ENCODE measurements at regions not wholly inside any gene's neighbourhood (a gene's known extent, or its start where the extent isn't known, plus 50 kb on each side); places are given as distances from the start of the nearest gene placed in this dataset.

- no peaks in the 10 kb centered on the region for H3F3A ChIP-seq (ENCODE audit: low read length, unreplicated experiment)
- H2AFZ ChIP-seq (ENCODE audit: low read length), result no peak overlapping the region
- TF ChIP-seq EZH2phosphoT487 (IDR thresholded peaks at IDR 0.05; ENCODE audit: borderline replicate concordance, low read length), result no peak
- no peak for TF ChIP-seq CTCF (conservative IDR thresholded peaks at IDR 0.05; ENCODE audit: low read depth, low read length)
- no peak for TF ChIP-seq EZH2 (IDR thresholded peaks at IDR 0.05; ENCODE audit: low read length, unreplicated experiment)
- no peaks in the 10 kb centered on the region for H3K4me1 ChIP-seq (ENCODE audit: insufficient read depth, low read length)
- H3K4me3 ChIP-seq (ENCODE audit: low read length), result no peak overlapping the region
- H3K9ac ChIP-seq (ENCODE audit: low read length), result no peak overlapping the region
- no peaks in the 10 kb centered on the region for H4K20me1 ChIP-seq (ENCODE audit: low read length)
- DNase-seq, result no peak
- H3K36me3 ChIP-seq (ENCODE audit: low read depth, low read length), result no peaks in the 10 kb centered on the region
- intact Hi-C loops (cut with micrococcal nuclease), result no loop called here
- no peak overlapping the region for H3K27ac ChIP-seq (ENCODE audit: low read length)
- H3K9me3 ChIP-seq (ENCODE audit: low read length), result no peaks in the 10 kb centered on the region
- no peak for ATAC-seq
- no peak overlapping the region for H3K4me2 ChIP-seq (ENCODE audit: low read length)
- POLR2A ChIA-PET (ENCODE audit: unreplicated experiment), result no interaction called here
- no TSS peak for BruUV-seq (replicated peaks)
- CTCF ChIA-PET, result no interaction called here
- no peaks in the 10 kb centered on the region for H3K9me2 ChIP-seq (replicated peaks; ENCODE audit: low read length)
- H3K27me3 ChIP-seq (ENCODE audit: low read length), result no peaks in the 10 kb centered on the region
- no peaks in the 10 kb centered on the region for H3K79me2 ChIP-seq (ENCODE audit: low read length)
Observed at GRCh38 chr18:64546451-64546850, 397.6 kb upstream of the LINC00305 start.

GRCh38 chr18:64539847-64540246 is 391.0 kb upstream of the LINC00305 start:
- H3K36me3 ChIP-seq (ENCODE audit: low read depth, low read length), result no peaks in the 10 kb centered on the region
- no peak for TF ChIP-seq EZH2 (IDR thresholded peaks at IDR 0.05; ENCODE audit: low read length, unreplicated experiment)
- no peak for TF ChIP-seq CTCF (conservative IDR thresholded peaks at IDR 0.05; ENCODE audit: low read depth, low read length)
- TF ChIP-seq EZH2phosphoT487 (IDR thresholded peaks at IDR 0.05; ENCODE audit: borderline replicate concordance, low read length), result no peak
- DNase-seq (peak; percentile 26), ATAC-seq (peak; percentile 65)
- ChIA-PET POLR2A (ENCODE audit: unreplicated experiment) (no interaction called here), CTCF (no interaction called here)
- H3K9me2 ChIP-seq (replicated peaks; ENCODE audit: low read length), result no peaks in the 10 kb centered on the region
- no peaks in the 10 kb centered on the region for H3F3A ChIP-seq (ENCODE audit: low read length, unreplicated experiment)
- no peak overlapping the region for H3K4me3 ChIP-seq (ENCODE audit: low read length)
- H3K27ac ChIP-seq (ENCODE audit: low read length), result peak overlapping the region; percentile 41; the same call in 1 of the 2 replicates
- H3K9me3 ChIP-seq (ENCODE audit: low read length), result no peaks in the 10 kb centered on the region
- no peaks in the 10 kb centered on the region; the same call in 1 of the 2 replicates for H3K4me1 ChIP-seq (ENCODE audit: insufficient read depth, low read length)
- no peaks in the 10 kb centered on the region for H3K27me3 ChIP-seq (ENCODE audit: low read length)
- intact Hi-C loops (cut with micrococcal nuclease), result no loop called here
- no TSS peak for BruUV-seq (replicated peaks)
- H2AFZ ChIP-seq (ENCODE audit: low read length), result no peak overlapping the region
- H3K4me2 ChIP-seq (ENCODE audit: low read length), result 0 out of 2 replicates have a peak overlapping the region, but pooled peaks have one; percentile 13
- no peaks in the 10 kb centered on the region for H3K79me2 ChIP-seq (ENCODE audit: low read length)
- H4K20me1 ChIP-seq (ENCODE audit: low read length), result no peaks in the 10 kb centered on the region
- no peak overlapping the region for H3K9ac ChIP-seq (ENCODE audit: low read length)

- Histone ChIP-seq H3K4me2 (ENCODE audit: low read length) (no peak overlapping the region), H3K27ac (ENCODE audit: low read length) (no peak overlapping the region), H3K9me3 (ENCODE audit: low read length) (no peaks in the 10 kb centered on the region), H3K9ac (ENCODE audit: low read length) (no peak overlapping the region), H4K20me1 (ENCODE audit: low read length) (no peaks in the 10 kb centered on the region), H3K4me1 (ENCODE audit: insufficient read depth, low read length) (no peaks in the 10 kb centered on the region), H3K36me3 (ENCODE audit: low read depth, low read length) (no peaks in the 10 kb centered on the region), H2AFZ (ENCODE audit: low read length) (no peak overlapping the region), H3K9me2 (replicated peaks; ENCODE audit: low read length) (no peaks in the 10 kb centered on the region), H3F3A (ENCODE audit: low read length, unreplicated experiment) (no peaks in the 10 kb centered on the region), H3K27me3 (ENCODE audit: low read length) (no peaks in the 10 kb centered on the region), H3K79me2 (ENCODE audit: low read length) (no peaks in the 10 kb centered on the region), H3K4me3 (ENCODE audit: low read length) (no peak overlapping the region)
- no TSS peak for BruUV-seq (replicated peaks)
- intact Hi-C loops (cut with micrococcal nuclease), result no loop called here
- no peak for TF ChIP-seq EZH2 (IDR thresholded peaks at IDR 0.05; ENCODE audit: low read length, unreplicated experiment)
- no peak for TF ChIP-seq EZH2phosphoT487 (IDR thresholded peaks at IDR 0.05; ENCODE audit: borderline replicate concordance, low read length)
- no peak for TF ChIP-seq CTCF (conservative IDR thresholded peaks at IDR 0.05; ENCODE audit: low read depth, low read length)
- ChIA-PET CTCF (no interaction called here), POLR2A (ENCODE audit: unreplicated experiment) (no interaction called here)
- DNase-seq (no peak), ATAC-seq (no peak)
Observed at GRCh38 chr18:64528646-64529045, 379.8 kb upstream of the LINC00305 start.

Data from PC-3 (cell line).